DMS53 treated with DMSO at 0.1 percent for 48 hours (cell line): ENCODE measurements at regions not wholly inside any gene's neighbourhood (a gene's known extent, or its start where the extent isn't known, plus 50 kb on each side); places are given as distances from the start of the nearest gene placed in this dataset.

Experiments used
- DNase-seq: peaks from one replicate; lab custom pipeline; 2025; ENCODE audit not compliant: unreplicated experiment; lab: John Stamatoyannopoulos, UW

DNA sequence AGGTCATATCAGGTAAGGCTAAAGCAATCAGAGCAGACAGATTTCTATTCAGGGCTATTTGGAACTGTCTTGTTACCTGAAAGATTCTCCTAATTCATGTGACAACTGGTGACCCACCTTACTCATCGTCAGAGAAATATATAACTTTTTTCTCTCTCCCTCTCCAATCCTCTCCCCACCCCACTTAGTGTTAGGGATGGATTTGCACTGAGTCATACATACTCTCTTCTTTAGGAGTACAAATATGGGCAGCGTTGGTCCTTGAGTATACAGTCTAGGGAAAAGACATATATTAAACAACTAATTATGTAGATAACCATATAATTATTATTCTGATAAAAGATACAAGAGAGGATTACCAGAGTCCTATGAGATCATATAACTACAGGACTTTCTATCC is 246.3 kb downstream of the HHIPL2 start:
- DNase-seq, result no peak

- no peak for DNase-seq
Observed at GRCh38 chr1:222299524-222299923, 248.4 kb downstream of the HHIPL2 start.

GRCh38 chr1:222290866-222291265 is 257.0 kb downstream of the HHIPL2 start:
- no peak for DNase-seq

DNA sequence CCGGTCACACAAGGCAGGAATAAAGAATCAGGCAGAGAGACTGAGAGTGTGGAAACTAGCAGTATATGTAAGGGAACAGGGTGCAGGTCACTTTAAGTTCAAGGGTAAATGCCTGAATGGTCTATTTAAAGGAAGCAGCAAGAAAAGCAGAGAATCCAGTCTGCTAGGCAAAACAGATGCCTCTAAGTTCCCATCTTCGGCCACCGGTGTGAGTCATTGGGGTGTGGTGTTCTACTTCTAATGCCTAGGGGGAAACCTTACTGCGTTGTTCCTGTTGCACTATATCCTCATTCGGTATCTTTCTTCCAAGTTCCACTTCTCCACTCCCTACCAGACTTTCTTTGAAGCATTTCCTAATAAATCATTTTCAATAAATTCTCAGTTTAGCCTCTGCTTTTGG is 259.9 kb downstream of the HHIPL2 start:
- DNase-seq, result no peak

DNA sequence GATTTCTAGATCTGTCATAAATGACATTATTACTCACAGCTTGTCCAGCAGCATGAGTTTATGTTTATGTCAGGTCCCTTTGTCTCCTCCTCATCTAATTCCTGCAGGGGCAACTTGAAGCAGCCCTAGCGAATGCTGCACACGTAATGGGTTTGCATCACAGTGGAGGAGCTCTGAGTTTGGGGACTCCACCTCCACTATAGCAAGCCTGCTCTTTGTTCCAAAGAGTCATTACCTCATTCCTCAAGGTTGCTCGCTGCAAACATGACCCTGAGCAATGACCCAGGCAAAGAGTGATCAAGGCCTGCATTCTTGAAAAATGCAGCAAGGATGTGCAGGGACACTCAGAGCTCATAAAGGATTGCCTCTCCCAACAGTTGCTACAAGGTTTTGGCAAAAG is 261.9 kb downstream of the HHIPL2 start:
- DNase-seq, result no peak

DNA sequence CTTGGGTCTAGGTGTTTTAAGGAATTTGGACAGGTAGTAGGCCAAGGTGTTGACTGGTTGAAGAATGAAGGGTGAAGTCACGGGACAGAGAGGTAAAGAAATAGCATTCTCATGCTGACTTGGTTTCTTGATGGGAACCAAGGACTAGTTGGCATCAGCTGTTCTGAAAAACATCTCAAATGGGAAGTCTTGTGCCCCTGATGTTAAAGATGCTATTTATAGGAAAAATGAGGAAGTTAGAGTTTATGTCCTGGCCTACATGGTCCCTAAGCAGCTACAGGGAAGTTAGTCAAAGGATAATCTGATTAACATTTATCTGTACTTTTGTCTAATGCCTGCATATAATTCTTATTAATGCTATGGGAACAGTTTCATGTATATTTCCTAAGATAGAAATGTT is 262.4 kb downstream of the HHIPL2 start:
- DNase-seq, result no peak

- DNase-seq, result no peak
Observed at GRCh38 chr1:222284466-222284865, 263.4 kb downstream of the HHIPL2 start.

GRCh38 chr1:222283147-222283768 is 264.6 kb downstream of the HHIPL2 start:
- DNase-seq, result no peak

GRCh38 chr1:222279591-222279990 is 268.3 kb downstream of the HHIPL2 start:
- DNase-seq, result no peak

DNA sequence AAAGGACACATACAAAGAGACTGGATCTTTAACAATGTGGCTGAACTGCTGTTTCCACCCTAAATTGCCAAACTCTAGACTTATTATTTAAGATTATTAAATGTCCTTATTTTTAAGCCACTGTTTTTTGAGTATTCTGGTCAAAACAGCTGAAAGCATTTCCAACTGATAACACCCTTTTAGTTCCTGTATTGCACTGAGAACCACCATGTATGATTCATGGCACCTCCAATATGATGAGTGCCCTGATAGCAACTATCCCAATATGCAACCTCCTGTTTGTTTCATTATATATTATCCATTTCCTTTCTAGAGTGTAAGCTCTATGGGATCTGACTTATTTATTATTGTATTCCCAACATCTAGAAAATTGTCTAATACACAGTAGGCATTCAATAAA is 269.4 kb downstream of the HHIPL2 start:
- DNase-seq, result no peak

DNA sequence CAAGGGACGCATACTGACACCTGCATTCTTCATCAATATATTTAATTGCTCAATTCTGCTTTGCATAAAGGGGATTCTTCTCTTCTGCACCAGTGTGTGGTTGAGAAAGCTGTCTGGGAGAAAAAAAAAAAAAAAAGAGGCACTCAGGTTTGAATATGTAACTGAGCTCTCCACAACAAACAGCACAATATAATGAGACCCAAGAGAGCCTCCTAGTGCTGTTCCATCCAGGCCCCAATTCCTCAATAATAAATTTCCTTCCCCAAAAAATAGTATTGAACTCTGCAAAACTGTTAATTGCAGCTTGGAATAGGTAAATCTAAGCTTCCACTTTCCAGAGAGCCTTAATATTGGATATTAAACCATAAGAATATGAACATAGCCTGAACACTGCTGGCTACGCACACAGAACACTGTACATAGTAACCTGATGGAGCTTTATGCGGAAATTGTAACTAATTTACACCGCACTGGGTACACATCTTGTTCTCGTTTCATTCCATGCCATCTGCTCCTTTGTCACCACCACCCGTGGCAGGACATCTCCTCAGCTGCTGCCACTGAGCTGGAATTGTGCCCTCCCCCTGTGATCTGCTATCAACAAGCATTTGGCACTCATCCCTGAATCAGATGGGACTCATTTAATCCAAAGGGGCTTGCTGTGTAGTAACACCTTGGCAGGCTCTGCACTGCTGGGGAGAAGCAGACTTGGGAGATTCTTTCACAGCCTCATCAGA is 272.0 kb downstream of the HHIPL2 start:
- DNase-seq, result no peak

DNA sequence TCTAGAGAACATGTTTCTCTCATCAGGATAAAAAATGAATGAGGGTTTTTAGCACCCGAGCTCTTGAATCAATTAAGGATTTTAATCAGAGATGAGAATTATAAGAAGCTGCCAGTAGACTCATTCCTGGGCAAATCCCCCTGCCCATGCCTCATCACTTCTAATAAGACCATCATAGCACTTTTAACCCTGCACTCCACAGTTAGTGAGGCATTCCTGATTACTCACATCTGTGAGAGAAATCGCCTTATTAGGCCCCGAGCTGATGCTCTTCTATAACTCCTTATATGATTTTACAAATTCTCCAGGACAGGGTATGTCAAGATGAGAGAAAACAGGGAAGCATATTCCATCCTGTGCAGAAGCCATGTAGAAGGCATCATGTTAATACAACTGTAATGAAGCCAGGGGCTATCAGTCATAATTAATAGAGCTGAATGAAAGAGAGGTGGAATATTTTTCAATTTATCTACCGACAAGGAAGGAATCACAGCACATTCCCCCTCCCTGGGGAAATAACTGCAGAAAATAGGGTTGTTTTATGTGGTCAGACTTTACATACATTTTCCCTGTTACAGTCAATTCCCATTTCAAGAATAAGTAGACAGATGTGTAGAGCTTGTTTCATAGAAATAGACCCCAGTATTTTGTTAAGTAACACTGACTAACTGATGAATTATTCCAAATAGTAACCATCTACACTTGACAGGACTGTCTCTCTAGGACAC is 272.7 kb downstream of the HHIPL2 start:
- no peak for DNase-seq

DNA sequence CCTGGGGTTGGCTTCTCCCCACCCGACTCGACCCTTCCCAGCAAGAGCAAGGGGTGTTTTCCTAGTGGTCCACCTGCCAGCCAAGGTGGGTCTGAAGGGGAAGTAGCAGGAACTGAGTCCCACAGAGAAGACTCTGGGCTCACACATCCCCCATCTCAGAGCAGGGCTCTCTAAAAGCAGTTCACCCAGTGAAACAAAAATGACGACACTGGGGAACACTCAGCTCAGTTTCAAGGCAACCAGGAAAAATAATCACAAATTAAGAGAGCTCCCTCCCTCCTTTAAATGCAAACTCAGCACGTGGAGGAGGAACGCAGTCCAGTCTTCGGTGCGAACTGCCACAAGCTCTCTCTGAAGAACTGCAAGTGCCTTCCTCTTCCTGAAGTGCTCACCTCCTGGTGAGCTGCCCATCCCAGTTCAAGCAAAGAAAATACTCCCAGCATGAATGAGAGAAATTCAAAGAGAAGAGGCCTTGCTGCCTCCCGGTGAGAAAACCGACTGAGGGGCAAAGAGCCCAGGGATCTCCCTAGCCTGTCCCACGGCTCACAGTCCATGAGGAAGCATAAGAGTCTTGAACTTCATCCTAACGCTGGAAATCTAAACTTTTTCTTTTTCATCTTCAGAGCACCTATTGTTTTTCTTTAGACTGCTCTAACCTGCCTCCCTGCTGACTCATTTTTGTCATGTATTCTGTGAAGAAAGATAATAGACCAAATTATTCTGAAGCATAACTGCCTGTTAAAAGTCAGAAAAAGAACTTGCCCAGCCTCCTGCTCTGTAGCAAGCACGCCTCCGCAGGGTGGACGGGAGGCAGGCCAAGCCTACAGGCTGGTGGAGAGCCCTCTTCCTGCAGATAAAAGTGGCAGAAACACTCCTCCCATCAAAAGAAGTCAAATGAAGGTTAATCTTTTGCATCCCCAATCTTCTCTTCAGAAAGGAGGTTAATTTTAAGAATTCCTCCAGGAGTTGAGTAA is 281.4 kb downstream of the HHIPL2 start:
- no peak for DNase-seq

DNA sequence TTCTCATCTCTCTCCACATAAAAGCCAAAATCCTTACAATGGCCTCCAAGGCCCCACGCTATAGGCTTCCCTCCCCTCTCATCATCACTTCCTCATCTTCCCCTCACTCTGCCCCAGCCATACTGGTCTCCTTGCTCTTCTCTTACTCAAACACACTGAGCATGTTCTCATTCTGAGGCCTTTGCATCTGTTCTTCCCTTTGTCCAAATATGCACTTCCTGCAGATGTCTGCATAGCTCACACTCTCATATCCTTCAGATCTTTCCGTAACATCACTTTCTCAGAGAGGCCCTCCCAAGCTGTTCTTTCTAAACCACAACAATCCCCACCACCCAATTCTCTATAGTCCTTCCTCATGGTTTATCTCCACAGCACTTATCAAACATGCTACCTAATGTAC is 284.1 kb downstream of the HHIPL2 start:
- DNase-seq, result no peak

DNA sequence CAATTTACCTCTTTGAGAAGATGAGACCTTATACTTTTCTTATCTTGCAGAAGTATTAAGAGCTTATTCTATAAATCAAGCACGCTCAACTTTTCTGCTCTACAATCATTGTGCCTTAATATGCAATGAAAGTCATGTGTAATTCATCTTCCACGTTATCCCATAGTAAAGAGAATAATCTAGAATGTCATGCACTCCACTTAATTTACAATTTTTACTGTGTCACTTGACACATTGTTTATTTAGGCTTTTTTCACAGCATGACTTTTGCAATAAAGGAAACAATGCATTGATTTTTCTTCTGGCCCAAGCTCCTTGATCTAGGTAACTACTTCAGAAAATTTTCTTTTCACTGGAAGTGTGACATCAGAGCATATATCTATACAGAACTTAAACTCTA is 290.9 kb downstream of the HHIPL2 start:
- no peak for DNase-seq

DNA sequence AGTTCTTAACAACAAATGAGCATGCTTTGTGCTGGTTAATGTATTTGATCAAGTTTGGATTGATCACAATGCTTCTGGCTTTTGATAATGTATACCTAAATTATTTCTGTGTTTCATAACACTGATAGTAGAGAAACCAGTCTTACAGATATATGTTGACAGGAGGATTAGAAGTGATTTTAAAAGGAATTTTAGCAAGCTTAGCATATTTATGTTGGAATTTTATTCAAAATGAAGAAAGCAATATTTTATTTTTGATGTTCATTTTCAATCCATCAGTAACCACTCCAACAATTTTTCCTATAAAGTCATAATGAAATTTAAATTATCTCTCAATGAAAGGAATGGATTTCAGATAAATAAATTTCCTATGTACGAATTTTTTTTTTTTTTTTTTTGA is 291.8 kb downstream of the HHIPL2 start:
- no peak for DNase-seq

- DNase-seq, result no peak
Observed at GRCh38 chr1:222252788-222253187, 295.1 kb downstream of the HHIPL2 start.

DNA sequence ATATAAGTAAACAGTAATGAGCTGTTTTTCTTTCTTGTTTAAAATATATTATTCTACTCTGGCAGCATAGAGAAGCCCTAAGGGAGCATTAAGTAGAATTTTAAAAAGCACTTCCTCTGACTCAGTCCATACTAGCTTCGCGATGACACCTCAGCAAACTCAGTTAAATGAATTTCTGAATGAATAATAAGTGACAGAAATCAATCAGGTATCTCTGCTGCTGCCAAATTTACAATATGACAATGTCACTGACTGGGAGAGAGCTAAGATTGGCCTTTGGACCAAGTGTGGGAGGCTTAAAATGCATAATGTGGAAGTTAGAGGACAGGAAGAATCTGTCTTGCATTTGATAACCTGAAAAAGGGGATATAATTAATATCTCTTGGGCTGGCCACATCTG is 296.1 kb downstream of the HHIPL2 start:
- DNase-seq, result no peak

DNA sequence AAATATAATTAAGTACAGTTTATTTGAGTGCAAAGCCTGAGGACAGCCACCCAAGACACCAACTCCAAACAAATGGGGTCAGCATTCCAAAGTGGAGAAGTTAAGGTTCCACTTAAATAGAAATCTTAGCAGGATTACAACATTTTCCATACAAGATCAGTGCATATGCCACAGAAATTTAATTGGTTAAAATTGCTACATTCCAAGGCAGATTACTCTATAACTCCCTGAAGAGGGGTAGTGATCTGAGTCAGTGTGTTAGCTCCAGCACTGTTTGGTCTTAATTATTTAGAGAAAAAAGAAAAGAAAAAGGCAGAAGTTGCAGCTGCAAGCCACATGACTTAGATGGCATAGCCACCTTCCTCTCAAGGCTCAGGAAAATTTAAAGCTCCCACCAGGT is 297.5 kb downstream of the HHIPL2 start:
- no peak for DNase-seq

DNA sequence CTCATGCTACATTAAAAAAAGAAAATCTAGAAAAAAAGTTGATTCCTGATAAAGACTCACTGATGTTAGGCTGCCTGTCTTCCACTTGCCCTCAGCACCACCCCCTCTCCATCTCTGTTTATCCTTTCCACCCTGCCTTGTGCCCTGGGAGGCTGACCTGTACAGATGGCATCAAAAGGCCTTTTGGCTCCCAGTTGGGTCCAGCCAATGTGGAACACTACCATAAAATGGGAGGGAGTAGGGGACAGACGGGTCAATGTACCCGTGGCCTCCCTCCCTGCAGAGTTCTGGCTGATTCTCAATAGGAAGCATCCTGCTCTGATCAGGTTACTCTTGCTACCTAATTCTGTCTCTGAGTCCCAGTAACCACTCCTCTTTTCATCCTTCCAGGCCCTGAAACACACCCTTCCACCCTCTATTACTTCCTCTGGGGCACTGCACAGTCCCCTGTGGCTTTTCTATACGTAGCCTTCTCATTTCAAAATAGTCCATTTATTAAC is 300.0 kb downstream of the HHIPL2 start:
- DNase-seq, result no peak

GRCh38 chr1:222247081-222247480 is 300.8 kb downstream of the HHIPL2 start:
- no peak for DNase-seq
